Heart right ventricle (tissue), 16 donors: ENCODE measurements at regions not wholly inside any gene's neighbourhood (a gene's known extent, or its start where the extent isn't known, plus 50 kb on each side); places are given as distances from the start of the nearest gene placed in this dataset.

Source experiments
- ATAC-seq, 8 donors: fragments of 200-7000 bp; cut with Tn5 transposase; one replicate each; pipeline ENCODE4 v1.9.1; 2020; ENCODE audit warnings: mild to moderate bottlenecking in 8 of 8, moderate library complexity in 8 of 8, moderate number of reproducible peaks in 1 of 8
- DNase-seq, 2 donors: peaks; one replicate each; pipeline ENCODE4 v3.0.0-alpha.2; 2020
- H3K27ac ChIP-seq, 10 donors: fragments of 200-600 bp; sonication (generic) in 2 of 10; one replicate each; pipeline versions ENCODE4 v1.5.0 to v1.8.0; 2020 to 2022; ENCODE audit warnings: mild to moderate bottlenecking in 3 of 10
- H3K27me3 ChIP-seq, 7 donors: fragments of 200-600 bp; one replicate each; pipeline ENCODE4 v1.8.0; 2021 to 2022; ENCODE audit warnings: mild to moderate bottlenecking in 2 of 7
- H3K36me3 ChIP-seq, 9 donors: fragments of 200-600 bp; sonication (generic) in 1 of 9; one replicate each; pipeline versions ENCODE4 v1.5.0 to v1.8.0; 2020 to 2022; ENCODE audit warnings: mild to moderate bottlenecking in 2 of 9
- H3K4me1 ChIP-seq, 9 donors: fragments of 200-600 bp; sonication (generic) in 1 of 9; one replicate each; pipeline versions ENCODE4 v1.5.0 to v1.8.0; 2020 to 2022; ENCODE audit warnings: mild to moderate bottlenecking in 4 of 9
- H3K4me3 ChIP-seq, 10 donors: fragments of 200-600 bp; sonication (generic) in 2 of 10; one replicate each; pipeline versions ENCODE4 v1.5.0 to v1.8.0; 2020 to 2022; ENCODE audit warnings: mild to moderate bottlenecking in 7 of 10, moderate library complexity in 2 of 10
- H3K9me3 ChIP-seq, 11 donors: fragments of 200-600 bp in 10 of 11; sonication (generic) in 2 of 11; one replicate each; pipeline versions ENCODE4 v1.5.0 to v1.8.0; 2013 to 2022; ENCODE audit warnings: mild to moderate bottlenecking in 2 of 11, control low read depth in 1 of 11, moderate library complexity in 1 of 11
- CTCF ChIP-seq, 9 donors: fragments of 200-600 bp; sonication (generic) in 2 of 9; IDR thresholded peaks; one replicate each; pipeline versions ENCODE4 v1.5.0 to v1.8.0; 2021 to 2022; ENCODE audit warnings: antibody characterized with exemption in 9 of 9, mild to moderate bottlenecking in 5 of 9, moderate library complexity in 1 of 9
- WGBS, 2 donors: extraction: QIAGEN DNeasy Blood & Tissue Kit; methylation state at CpG; one replicate each; pipeline ENCODE4 v1.1.7; 2013; ENCODE audit warnings: inconsistent platforms in 1 of 2; 5-methylcytosine and 5-hydroxymethylcytosine counted together
- intact Hi-C, 10 donors: fragments of 100-400 bp; cut with DNase I; formaldehyde crosslinking; loops; one replicate each; pipeline versions ENCODE4 v1.11.1 to v1.14.2; 2022
- donor health status: Arrhythmogenic right ventricular cardiomyopathy.
- donor health status: ischemic (EF 13 %, LVEDD 7.1; RV severe dilation, severe dysfunction).
- donor health status: healthy with polysubstance abuse.
- donor health status: DM: no; HTN: yes; CAD: no.
- donor health status: DM: no; HTN: no; CAD: no.
- donor health status: ischemic (EF 25% LVEDD 6.9; RV normal size, moderate dysfunction).
- donor health status: ischemic (EF 25% LVEDD 5.7; RV mildly dilated, moderate dysfunction).
- donor health status: healthy.
- donor health status: DM: yes; HTN: yes; CAD: no.
- donor health status: Ischemic cardiomyopathy.
- donor health status: ischemic (EF 35%, LVEDD 5.7; RV mildly dilated, moderate dysfunction).
- donor health status: nonischemic (EF 11% LVEDD 7.7; RV severe dilation, severe dysfunction).
- donor health status: DM: yes; HTN: yes; CAD: no.
- donor health status: PGD.
- donor health status: ischemic (EF 29% LVEDD 5.4; RV normal size, mild dysfunction).
- donor health status: nonischemic (EF 23%, LVEDD 6.1; RV moderate dilation, normal function).

GRCh38 chr1:177849130-177849529 is 120.7 kb downstream of the SEC16B start:
- no peak for TF ChIP-seq CTCF (IDR thresholded peaks at IDR 0.05)
- no peaks in the 10 kb centered on the region for H3K36me3 ChIP-seq
- no peaks in the 10 kb centered on the region for H3K4me1 ChIP-seq
- H3K9me3 ChIP-seq: no peaks in the 10 kb centered on the region
- intact Hi-C loops: no loop called here
- H3K4me3 ChIP-seq: no peak overlapping the region
- ATAC-seq: peak in 2 of 8 donors; percentile 14 to 30
- DNase-seq: no peak
- no peak overlapping the region for H3K27ac ChIP-seq
- H3K27me3 ChIP-seq: no peaks in the 10 kb centered on the region

GRCh38 chr1:177848577-177848976 is 121.3 kb downstream of the SEC16B start:
- 77 to 83% methylated on average over 4 of the region's 4 CpGs for WGBS, 2 donors
- intact Hi-C loops: no loop called here
- no peaks in the 10 kb centered on the region for H3K9me3 ChIP-seq
- no peak overlapping the region for H3K27ac ChIP-seq
- ATAC-seq: no peak
- H3K36me3 ChIP-seq: no peaks in the 10 kb centered on the region
- no peaks in the 10 kb centered on the region for H3K4me1 ChIP-seq
- no peak for DNase-seq
- H3K27me3 ChIP-seq: no peaks in the 10 kb centered on the region
- no peak overlapping the region for H3K4me3 ChIP-seq
- TF ChIP-seq CTCF (IDR thresholded peaks at IDR 0.05): no peak

- Histone ChIP-seq H3K4me3 (no peak overlapping the region), H3K27me3 (no peaks in the 10 kb centered on the region), H3K36me3 (no peaks in the 10 kb centered on the region), H3K9me3 (no peaks in the 10 kb centered on the region), H3K4me1 (no peaks in the 10 kb centered on the region), H3K27ac (no peak overlapping the region)
- no peak for ATAC-seq
- TF ChIP-seq CTCF (IDR thresholded peaks at IDR 0.05): no peak
- no peak for DNase-seq
- intact Hi-C loops: no loop called here
- 77 to 84% methylated on average over 5 of the region's 5 CpGs for WGBS, 2 donors
Observed at GRCh38 chr1:177847843-177848242, 122.0 kb downstream of the SEC16B start.

- Histone ChIP-seq H3K9me3 (no peaks in the 10 kb centered on the region), H3K4me3 (no peak overlapping the region), H3K36me3 (no peaks in the 10 kb centered on the region), H3K27ac (no peak overlapping the region), H3K4me1 (no peaks in the 10 kb centered on the region), H3K27me3 (peaks cover 0 to 14% (median 0%) of the 10 kb centered on the region in 7 donors)
- intact Hi-C loops: no loop called here
- ATAC-seq: no peak
- DNase-seq: no peak
- WGBS, 2 donors: 54 to 65% methylated on average over 8 of the region's 8 CpGs
- no peak for TF ChIP-seq CTCF (IDR thresholded peaks at IDR 0.05)
Observed at GRCh38 chr1:177838907-177839485, 130.9 kb downstream of the SEC16B start.
